Pancreas (tissue), 10 donors: ENCODE measurements at regions not wholly inside any gene's neighbourhood (a gene's known extent, or its start where the extent isn't known, plus 50 kb on each side); places are given as distances from the start of the nearest gene placed in this dataset.

ENCODE experiments used
- ATAC-seq, 4 donors: fragments of 200-7000 bp; cut with Tn5 transposase; one replicate each; pipeline versions ENCODE4 v1.8.0 to v1.9.1; 2020; ENCODE audit warnings: mild to moderate bottlenecking in 4 of 4, moderate library complexity in 4 of 4
- DNase-seq, 6 donors: peaks; one replicate each; pipeline ENCODE4 v3.0.0-alpha.2; 2020
- FAIRE-seq: peaks from 2 replicates; lab custom pipeline; 2012; peaks lifted over from hg19 to GRCh38; lab: Jason Lieb, UNC
- H3K27ac ChIP-seq, 4 donors: fragments of 200-600 bp; sonication (generic); 1 replicate in 3 of 4; 2 replicates in 1 of 4; pipeline versions ENCODE4 v1.5.0 to v1.8.0; 2020
- H3K27me3 ChIP-seq, 4 donors: fragments of 200-600 bp; one replicate each; pipeline ENCODE4 v1.8.0; 2021
- H3K36me3 ChIP-seq, 3 donors: fragments of 200-600 bp; sonication (generic) in 1 of 3; one replicate each; pipeline versions ENCODE4 v1.5.0 to v1.8.0; 2020 to 2021
- H3K4me1 ChIP-seq, 3 donors: fragments of 200-600 bp; one replicate each; pipeline ENCODE4 v1.8.0; 2021
- H3K4me3 ChIP-seq, 4 donors: fragments of 200-600 bp; sonication (generic) in 2 of 4; one replicate each; pipeline versions ENCODE4 v1.5.0 to v1.8.0; 2020 to 2021
- H3K9me3 ChIP-seq, 4 donors: fragments of 200-600 bp; one replicate each; pipeline ENCODE4 v1.8.0; 2021
- WGBS, 2 donors: extraction: QIAGEN DNeasy Blood & Tissue Kit; methylation state at CpG; one replicate each; pipeline ENCODE4 v1.1.7; 2013; 5-methylcytosine and 5-hydroxymethylcytosine counted together
- intact Hi-C, 3 donors: fragments of 100-400 bp; cut with DNase I; formaldehyde crosslinking; loops; one replicate each; pipeline versions ENCODE4 v1.11.1 to v1.14.2; 2022
- TF ChIP-seq, protein P1 (sequence below), 4 donors: fragments of 200-600 bp; sonication (generic) in 3 of 4; IDR thresholded peaks; one replicate each; pipeline versions ENCODE4 v1.5.0 to v1.8.0; 2021; ENCODE audit warnings: antibody characterized with exemption in 4 of 4
- donor health status: healthy with polysubstance abuse.
- donor health status: DM: no; HTN: no; CAD: no; lungs with moderate emphysema.
- donor health status: DM: no; HTN: no; CAD: no.
- donor health status: control.
- donor health status: control.
- donor health status: Bipolar disorder and iron deficiency.
- donor health status: DM: yes; HTN: yes; CAD: no.
- donor health status: DM: no; HTN: no; CAD: no.
- donor health status: DM: no; HTN: no; CAD: no.
- donor health status: DM: yes; HTN: yes; CAD: no.

DNA sequence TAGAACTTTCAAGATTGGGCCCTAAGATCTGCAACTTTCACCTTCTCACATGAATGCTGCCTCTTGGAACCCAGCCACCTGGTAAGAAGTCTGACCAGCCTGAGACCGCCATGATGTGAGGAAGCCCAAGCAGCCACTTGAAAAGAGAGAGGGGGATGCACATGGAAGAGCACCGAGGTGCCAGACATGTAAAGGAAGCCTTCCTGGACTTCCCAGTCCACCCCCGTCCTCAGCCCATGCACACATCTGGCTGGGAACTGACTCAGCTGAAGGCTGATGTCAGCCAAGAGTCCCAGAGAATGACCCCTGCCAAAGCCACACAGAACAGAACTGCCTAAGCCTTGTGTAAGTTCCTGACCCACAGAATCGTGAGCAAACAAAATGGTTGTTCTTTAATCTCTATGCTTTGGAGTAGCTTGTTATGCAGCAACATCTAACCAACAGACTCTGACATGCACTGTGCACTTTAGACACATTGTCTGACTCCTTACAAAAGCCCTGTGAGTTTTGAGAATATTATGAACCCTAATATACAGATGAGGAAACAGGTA lies 86.7 kb downstream of the RMI2 start:
- TF ChIP-seq, protein P1, sequence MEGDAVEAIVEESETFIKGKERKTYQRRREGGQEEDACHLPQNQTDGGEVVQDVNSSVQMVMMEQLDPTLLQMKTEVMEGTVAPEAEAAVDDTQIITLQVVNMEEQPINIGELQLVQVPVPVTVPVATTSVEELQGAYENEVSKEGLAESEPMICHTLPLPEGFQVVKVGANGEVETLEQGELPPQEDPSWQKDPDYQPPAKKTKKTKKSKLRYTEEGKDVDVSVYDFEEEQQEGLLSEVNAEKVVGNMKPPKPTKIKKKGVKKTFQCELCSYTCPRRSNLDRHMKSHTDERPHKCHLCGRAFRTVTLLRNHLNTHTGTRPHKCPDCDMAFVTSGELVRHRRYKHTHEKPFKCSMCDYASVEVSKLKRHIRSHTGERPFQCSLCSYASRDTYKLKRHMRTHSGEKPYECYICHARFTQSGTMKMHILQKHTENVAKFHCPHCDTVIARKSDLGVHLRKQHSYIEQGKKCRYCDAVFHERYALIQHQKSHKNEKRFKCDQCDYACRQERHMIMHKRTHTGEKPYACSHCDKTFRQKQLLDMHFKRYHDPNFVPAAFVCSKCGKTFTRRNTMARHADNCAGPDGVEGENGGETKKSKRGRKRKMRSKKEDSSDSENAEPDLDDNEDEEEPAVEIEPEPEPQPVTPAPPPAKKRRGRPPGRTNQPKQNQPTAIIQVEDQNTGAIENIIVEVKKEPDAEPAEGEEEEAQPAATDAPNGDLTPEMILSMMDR (IDR thresholded peaks at IDR 0.05): no peak
- no peak overlapping the region for H3K4me3 ChIP-seq
- WGBS, 2 donors: 70 to 79% methylated on average over 4 of the region's 4 CpGs
- no peak for FAIRE-seq
- no peaks in the 10 kb centered on the region for H3K4me1 ChIP-seq
- intact Hi-C loops: no loop called here
- no peaks in the 10 kb centered on the region for H3K27me3 ChIP-seq
- H3K27ac ChIP-seq: no peak overlapping the region
- DNase-seq: no peak
- no peaks in the 10 kb centered on the region for H3K9me3 ChIP-seq
- no peak for ATAC-seq
- no peaks in the 10 kb centered on the region for H3K36me3 ChIP-seq

- Histone ChIP-seq H3K27me3 (no peaks in the 10 kb centered on the region), H3K9me3 (no peaks in the 10 kb centered on the region), H3K4me3 (no peak overlapping the region), H3K4me1 (no peaks in the 10 kb centered on the region), H3K27ac (no peak overlapping the region), H3K36me3 (no peaks in the 10 kb centered on the region)
- ATAC-seq (no peak), FAIRE-seq (no peak), DNase-seq (no peak)
- intact Hi-C loops: no loop called here
- 80 to 83% methylated on average over 4 of the region's 4 CpGs for WGBS, 2 donors
- TF ChIP-seq, protein P1 (IDR thresholded peaks at IDR 0.05): no peak
These were observed 87.7 kb downstream of the RMI2 start for GRCh38 chr16:11432856-11433395.

DNA sequence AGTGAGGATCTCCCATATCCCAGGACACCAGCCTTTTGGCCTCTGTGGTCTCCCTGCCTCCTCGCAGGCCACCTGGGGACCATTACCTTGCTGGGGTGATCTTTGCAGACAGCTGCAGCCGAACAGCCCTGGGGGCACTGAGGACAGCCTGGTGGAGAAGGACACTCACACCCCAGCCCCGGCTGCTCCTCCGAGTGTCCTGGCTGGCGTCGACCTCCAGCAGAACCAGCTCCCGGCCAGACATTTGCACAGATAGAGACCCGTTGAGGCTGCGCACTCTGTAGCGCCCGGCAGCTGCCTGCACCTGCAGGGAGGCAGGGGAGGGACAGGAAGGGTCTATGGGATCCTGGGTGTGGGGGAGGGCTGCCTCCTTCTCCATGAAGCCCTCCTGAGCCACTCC lies 90.3 kb downstream of the RMI2 start:
- TF ChIP-seq, protein P1 (IDR thresholded peaks at IDR 0.05): no peak
- 74 to 75% methylated on average over 11 of the region's 11 CpGs for WGBS, 2 donors
- intact Hi-C loops: no loop called here
- DNase-seq: no peak
- H3K27ac ChIP-seq: no peak overlapping the region
- H3K27me3 ChIP-seq: no peaks in the 10 kb centered on the region
- ATAC-seq: no peak
- H3K4me3 ChIP-seq: no peak overlapping the region
- FAIRE-seq: no peak
- H3K4me1 ChIP-seq: no peaks in the 10 kb centered on the region
- no peaks in the 10 kb centered on the region for H3K36me3 ChIP-seq
- no peaks in the 10 kb centered on the region for H3K9me3 ChIP-seq

DNA sequence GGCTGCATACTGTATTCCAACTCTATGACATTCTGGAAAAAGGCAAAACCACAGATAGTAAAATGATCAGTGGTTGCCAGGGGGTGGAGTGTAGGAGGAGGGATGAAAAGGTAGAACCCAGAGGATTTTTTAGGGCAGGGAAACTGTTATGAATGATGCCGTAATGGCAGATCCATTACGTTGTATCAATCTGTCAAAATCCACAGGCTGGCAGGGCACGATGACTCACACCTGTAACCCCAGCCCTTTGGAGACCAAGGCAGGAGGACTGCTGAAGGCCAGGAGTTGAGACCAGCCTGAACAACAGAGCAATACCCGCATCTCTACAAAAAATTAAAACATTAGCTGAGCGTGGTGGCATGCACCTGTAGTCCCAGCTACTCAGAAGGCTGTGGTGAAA lies 91.8 kb downstream of the RMI2 start:
- 75 to 83% methylated on average over 5 of the region's 5 CpGs for whole genome bisulfite sequencing, 2 donors
- H3K27me3 ChIP-seq: no peaks in the 10 kb centered on the region
- TF ChIP-seq, protein P1 (IDR thresholded peaks at IDR 0.05): no peak
- H3K9me3 ChIP-seq: no peaks in the 10 kb centered on the region
- ATAC-seq (no peak), DNase-seq (no peak), FAIRE-seq (no peak)
- intact Hi-C loops: no loop called here
- no peak overlapping the region for H3K27ac ChIP-seq
- H3K36me3 ChIP-seq: no peaks in the 10 kb centered on the region
- H3K4me3 ChIP-seq: no peak overlapping the region
- H3K4me1 ChIP-seq: no peaks in the 10 kb centered on the region

- no peak for ATAC-seq
- 83 to 89% methylated on average over 4 of the region's 4 CpGs for WGBS, 2 donors
- Histone ChIP-seq H3K36me3 (no peaks in the 10 kb centered on the region), H3K4me3 (no peak overlapping the region), H3K4me1 (no peaks in the 10 kb centered on the region), H3K9me3 (no peaks in the 10 kb centered on the region), H3K27me3 (no peaks in the 10 kb centered on the region), H3K27ac (no peak overlapping the region)
- TF ChIP-seq, protein P1 (IDR thresholded peaks at IDR 0.05): no peak
- no peak for DNase-seq
- no peak for FAIRE-seq
- intact Hi-C loops: no loop called here
These were observed 94.8 kb downstream of the RMI2 start for GRCh38 chr16:11439790-11440656.
